ENCODE measurements at regions not wholly inside any gene's neighbourhood (a gene's known extent, or its start where the extent isn't known, plus 50 kb on each side); places are given as distances from the start of the nearest gene placed in this dataset.

GRCh38 chr2:129738799-129739198, 240.7 kb upstream of the RAB6C start:
- in situ Hi-C loops (cut with MboI; ENCODE audit: low sequenced_read_pairs) = no loop called here

GRCh38 chr2:129740504-129740903, 239.0 kb upstream of the RAB6C start:
- in situ Hi-C loops (cut with MboI; ENCODE audit: low sequenced_read_pairs) = no loop called here

- in situ Hi-C loops (cut with MboI; ENCODE audit: low sequenced_read_pairs) = no loop called here
Observed at GRCh38 chr2:129741165-129741564, 238.3 kb upstream of the RAB6C start.

GRCh38 chr2:129741623-129742022, 237.8 kb upstream of the RAB6C start:
- in situ Hi-C loops (cut with MboI; ENCODE audit: low sequenced_read_pairs) = no loop called here

- in situ Hi-C loops (cut with MboI; ENCODE audit: low sequenced_read_pairs) = no loop called here
Observed at GRCh38 chr2:129742415-129743180, 236.9 kb upstream of the RAB6C start.

GRCh38 chr2:129744141-129744540, 235.3 kb upstream of the RAB6C start:
- in situ Hi-C loops (cut with MboI; ENCODE audit: low sequenced_read_pairs) = no loop called here

GRCh38 chr2:129744649-129745048, 234.8 kb upstream of the RAB6C start:
- in situ Hi-C loops (cut with MboI; ENCODE audit: low sequenced_read_pairs) = no loop called here

- in situ Hi-C loops (cut with MboI; ENCODE audit: low sequenced_read_pairs) = no loop called here
Observed at GRCh38 chr2:129747500-129748125, 231.9 kb upstream of the RAB6C start.

- in situ Hi-C loops (cut with MboI; ENCODE audit: low sequenced_read_pairs) = no loop called here
Observed at GRCh38 chr2:129748250-129748649, 231.2 kb upstream of the RAB6C start.

GRCh38 chr2:129748653-129749052, 230.8 kb upstream of the RAB6C start:
- in situ Hi-C loops (cut with MboI; ENCODE audit: low sequenced_read_pairs) = no loop called here

- in situ Hi-C loops (cut with MboI; ENCODE audit: low sequenced_read_pairs) = no loop called here
Observed at GRCh38 chr2:129751409-129751808, 228.1 kb upstream of the RAB6C start.

- in situ Hi-C loops (cut with MboI; ENCODE audit: low sequenced_read_pairs) = no loop called here
Observed at GRCh38 chr2:129752176-129752575, 227.3 kb upstream of the RAB6C start.

- in situ Hi-C loops (cut with MboI; ENCODE audit: low sequenced_read_pairs) = no loop called here
Observed at GRCh38 chr2:129752686-129753085, 226.8 kb upstream of the RAB6C start.

GRCh38 chr2:129753261-129753660, 226.2 kb upstream of the RAB6C start:
- in situ Hi-C loops (cut with MboI; ENCODE audit: low sequenced_read_pairs) = no loop called here

- in situ Hi-C loops (cut with MboI; ENCODE audit: low sequenced_read_pairs) = no loop called here
Observed at GRCh38 chr2:129754421-129754820, 225.0 kb upstream of the RAB6C start.

GRCh38 chr2:129754831-129755230, 224.6 kb upstream of the RAB6C start:
- in situ Hi-C loops (cut with MboI; ENCODE audit: low sequenced_read_pairs) = no loop called here

GRCh38 chr2:129755786-129756185, 223.7 kb upstream of the RAB6C start:
- in situ Hi-C loops (cut with MboI; ENCODE audit: low sequenced_read_pairs) = no loop called here

- in situ Hi-C loops (cut with MboI; ENCODE audit: low sequenced_read_pairs) = no loop called here
Observed at GRCh38 chr2:129756276-129756675, 223.2 kb upstream of the RAB6C start.

GRCh38 chr2:129757366-129757914, 222.0 kb upstream of the RAB6C start:
- in situ Hi-C loops (cut with MboI; ENCODE audit: low sequenced_read_pairs) = no loop called here

- in situ Hi-C loops (cut with MboI; ENCODE audit: low sequenced_read_pairs) = no loop called here
Observed at GRCh38 chr2:129757915-129758783, 221.3 kb upstream of the RAB6C start.

GRCh38 chr2:129758784-129759471, 220.5 kb upstream of the RAB6C start:
- in situ Hi-C loops (cut with MboI; ENCODE audit: low sequenced_read_pairs) = no loop called here

Data from HL-60/S4 treated with retinoic acid at 250 ng/mL for 4 days and 3 days (cell line).